A172 (cell line): ENCODE measurements at regions not wholly inside any gene's neighbourhood (a gene's known extent, or its start where the extent isn't known, plus 50 kb on each side); places are given as distances from the start of the nearest gene placed in this dataset.
"Not testable (repeated sequence)": the region's sequence is repeated elsewhere in the genome, so short reads cannot be mapped to it uniquely, and the experiment has no call there.

Experiments used
- DNase-seq: peaks from one replicate; pipeline ENCODE4 v3.0.0-alpha.2; 2015; ENCODE audit warnings: low spot score

DNA sequence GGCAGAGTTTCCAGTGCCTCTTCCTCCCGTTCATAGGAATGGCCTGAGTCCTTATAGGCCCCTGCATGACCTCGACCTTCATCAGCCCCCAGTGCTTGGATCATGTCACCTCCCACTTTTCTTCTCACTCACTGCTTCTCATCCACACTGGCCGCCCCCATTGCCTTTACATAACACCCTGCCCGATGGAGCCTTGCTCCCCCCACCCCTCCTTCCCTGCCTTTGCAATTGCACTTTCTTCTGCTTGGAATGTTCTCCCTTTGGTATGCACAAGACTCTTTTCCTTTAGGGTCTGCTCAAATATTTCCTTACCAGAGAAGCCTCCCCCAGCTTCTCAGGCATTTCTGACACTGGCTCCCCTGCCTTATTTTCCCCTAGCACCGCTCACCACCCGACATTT is 125.2 kb upstream of the KCNJ6 start:
- no peak for DNase-seq

DNA sequence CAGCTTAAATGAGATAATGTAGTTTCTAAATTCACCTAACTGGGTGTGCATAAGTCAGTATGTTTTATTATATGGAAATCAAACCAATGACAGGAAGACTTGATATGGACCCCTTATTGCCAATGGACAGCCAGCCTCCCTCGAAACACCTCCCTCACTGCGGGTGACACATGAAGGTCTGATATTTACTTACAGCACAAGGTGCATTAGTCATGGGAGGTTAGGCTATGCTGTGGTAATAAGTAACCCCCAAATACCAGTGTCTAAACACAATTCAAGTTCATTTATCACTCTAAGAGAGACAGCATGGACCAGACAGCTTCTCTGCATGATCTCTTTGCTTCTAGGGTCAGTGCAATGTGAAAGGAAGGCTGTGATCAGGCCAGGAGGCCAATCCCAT is 126.0 kb upstream of the KCNJ6 start:
- peak; percentile 23 for DNase-seq

DNA sequence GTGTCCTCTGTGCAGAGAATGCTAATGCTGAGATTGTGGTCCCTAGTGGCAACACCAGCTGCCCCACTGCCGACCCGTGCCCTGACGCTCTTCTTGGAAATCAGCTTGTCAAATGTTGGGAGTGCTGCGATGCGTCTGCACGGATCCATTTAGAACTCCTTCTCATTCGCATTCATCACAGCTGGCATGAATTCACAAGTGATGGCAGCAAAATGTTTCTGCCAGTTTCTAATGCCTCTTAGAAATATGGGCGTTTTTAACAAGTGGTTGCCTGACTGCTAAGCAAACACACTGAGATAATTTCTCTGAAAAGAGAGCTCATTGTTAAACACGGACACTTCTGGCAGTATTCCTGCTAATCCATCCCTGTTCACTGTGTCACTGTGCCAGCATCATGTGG is 131.9 kb upstream of the KCNJ6 start:
- DNase-seq, result no peak

DNA sequence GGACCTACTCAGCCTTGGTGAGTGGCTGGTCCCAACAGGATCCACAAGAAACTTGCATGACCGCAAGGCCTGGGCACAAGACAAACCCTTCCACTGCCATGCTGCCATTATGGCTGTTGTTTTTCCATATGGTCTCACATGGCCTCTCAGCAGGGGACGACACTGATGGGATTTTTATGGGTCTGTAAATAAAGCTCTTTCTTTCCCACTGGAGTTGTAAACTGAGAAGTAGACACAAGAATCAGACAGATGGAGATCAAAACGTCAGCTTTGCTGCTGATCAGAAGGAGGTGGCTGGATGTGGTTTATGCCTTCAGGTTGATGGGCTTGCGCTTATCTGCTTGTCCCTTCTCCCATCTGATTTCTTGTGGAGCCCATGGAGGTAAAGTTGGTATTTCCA is 138.1 kb upstream of the KCNJ6 start:
- DNase-seq, result no peak

DNA sequence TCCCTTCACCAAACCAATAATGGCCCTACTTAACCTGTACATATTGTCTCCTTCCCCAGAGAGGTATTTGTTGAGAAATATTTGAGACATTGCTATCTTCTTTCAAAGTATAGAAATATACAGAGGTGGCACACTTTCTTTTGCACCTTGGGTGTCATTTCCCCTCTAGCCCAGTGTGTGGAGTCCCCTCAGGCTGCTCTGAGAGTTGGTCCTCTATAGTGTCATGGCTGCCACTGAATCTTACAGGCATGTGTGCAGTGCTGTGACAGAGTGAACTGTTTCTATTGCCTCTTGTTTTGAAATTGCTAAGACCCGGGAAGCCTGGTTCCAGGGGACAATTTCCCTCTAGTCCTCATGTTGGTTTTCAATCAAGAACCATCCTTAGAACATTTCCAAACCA is 140.2 kb upstream of the KCNJ6 start:
- DNase-seq, result no peak

DNA sequence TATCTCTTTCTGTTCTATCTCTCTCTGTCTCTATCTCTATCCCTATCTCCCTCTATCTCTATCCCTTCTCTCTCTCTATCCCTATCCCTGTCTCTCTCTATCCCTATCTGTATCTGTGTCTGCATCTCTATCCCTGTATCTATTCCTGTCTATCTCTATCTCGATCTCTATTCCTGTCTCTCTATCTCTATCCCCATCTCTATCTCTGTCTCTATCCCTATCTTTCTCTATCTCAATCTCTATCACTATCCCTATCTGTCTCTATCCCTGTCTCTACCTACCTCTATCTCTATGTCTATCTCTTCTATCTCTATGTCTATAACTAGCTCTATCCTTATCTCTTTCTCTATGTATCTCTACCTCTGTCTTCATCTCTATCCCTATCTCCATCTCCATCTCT is 141.4 kb upstream of the KCNJ6 start:
- DNase-seq, result no peak

DNA sequence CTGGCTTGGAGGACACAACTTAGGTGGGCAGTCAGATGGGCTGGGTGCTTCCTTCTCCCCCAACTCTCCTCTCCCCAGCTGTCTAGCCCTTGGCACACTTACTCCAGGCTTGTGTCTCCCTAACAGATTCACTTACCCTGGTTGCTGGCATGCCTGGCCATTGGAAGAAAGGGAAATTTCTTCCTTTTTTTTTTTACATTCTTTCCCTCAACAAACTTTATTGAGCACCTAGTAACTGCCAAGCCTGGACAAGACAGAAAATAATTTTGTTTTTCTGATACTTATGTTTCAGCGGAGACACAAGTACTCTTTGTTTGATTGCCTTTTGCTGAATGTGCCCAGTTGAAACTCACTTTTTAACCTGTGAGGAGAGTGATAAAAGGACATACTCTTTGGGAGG is 144.3 kb upstream of the KCNJ6 start:
- DNase-seq, result no peak

DNA sequence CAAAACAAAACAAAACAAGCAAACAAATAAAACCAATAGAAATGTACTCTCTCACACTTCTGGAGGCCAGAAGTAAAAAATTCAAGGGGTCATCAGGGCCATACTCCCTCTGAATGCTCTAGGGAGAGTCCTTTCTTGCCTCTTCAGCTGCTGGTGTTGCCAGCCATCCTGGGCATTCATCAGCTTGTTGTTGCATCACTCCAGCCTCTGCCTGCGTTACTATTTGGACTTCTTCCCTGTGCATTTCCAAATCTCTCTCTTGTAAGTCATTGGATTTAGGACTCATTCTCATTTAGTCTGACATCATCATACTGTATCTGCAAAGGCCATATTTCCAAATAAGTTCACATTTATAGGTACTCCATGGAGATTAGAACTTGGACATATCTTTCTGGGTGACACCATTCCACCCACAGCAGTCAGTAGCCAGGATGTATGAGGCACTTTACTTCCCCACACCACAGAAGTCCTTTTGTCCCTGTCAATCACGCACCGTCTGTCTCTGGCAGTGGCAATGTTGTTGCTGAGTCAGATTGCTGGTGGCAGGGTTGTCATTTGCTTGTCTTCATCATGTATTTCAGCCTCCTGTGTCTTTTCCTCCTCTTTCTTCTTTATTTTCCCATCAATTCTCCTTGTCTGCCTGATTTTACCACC is 151.0 kb upstream of the KCNJ6 start:
- DNase-seq, result no peak

DNA sequence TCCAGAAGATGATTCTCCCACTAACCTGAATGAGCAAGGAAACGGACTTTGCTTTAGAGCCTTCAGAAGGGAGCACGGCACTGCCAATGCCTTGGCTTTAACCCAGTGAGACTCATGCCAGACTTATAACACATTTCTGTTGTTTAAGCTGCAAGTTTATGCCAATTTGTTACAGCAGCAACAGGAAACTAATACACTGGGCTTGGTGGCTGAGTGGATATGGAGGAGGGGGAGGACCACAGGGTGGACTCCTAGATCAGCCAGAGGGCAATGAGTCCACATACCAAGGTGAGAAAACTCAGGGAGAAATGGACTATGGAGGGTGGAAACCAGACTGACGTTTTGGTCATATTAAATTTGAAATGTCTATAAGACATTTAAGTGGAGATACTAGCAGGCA is 156.2 kb upstream of the KCNJ6 start:
- no peak for DNase-seq

DNA sequence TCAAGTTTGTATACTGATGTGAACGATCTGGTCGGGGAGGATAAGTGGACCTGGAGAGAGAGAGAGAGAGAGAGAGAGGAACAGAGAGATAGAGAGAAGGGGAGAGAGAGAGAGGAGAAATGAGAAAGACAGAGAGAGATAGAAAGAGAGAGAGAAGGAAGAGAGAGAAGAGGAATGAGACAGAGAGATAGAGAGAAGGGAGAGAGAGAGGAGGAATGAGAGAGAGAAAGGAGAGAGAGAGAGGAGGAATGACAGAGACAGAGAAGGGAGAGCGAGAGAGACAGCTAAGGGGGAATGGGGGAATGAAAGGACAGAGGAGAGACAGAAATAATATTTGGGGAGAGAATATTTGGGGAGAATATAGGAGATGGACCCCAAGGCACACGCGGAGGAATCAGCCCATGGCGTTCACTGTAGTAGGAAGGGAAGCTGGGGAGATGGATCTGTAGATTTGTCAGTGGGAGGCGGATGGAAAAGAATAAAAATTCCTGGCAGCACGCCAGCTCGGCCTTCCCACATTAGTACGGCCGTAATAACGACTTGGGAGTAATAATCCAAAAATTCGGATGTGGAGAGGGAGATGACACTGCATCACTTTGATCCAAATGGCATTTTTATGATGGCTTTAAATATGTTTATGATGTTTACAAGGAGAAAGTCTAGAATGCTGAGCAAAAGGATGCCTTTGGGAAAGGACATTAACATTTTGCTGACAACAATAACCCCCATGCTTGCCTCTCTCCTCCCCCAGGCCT is 159.8 kb upstream of the KCNJ6 start:
- DNase-seq, result no peak

DNA sequence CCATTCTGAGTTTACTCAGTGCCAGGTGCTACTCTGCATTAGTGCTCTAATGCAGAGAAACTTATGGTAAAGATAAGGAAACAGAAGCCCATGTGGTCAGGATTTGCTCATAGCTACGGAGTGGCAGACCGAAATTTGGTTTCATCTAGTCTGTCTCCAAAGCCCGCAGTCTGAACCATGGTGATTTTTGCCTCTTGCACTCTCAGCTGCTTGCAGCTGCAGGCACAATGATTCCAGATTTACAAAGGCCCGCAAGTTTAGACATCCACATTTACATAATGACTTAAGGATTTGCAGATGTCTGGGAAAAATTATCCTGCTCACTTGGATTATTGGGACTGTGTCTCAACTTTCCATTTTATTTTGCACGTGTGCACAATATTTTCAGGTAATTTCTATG is 161.3 kb upstream of the KCNJ6 start:
- DNase-seq, result no peak

DNA sequence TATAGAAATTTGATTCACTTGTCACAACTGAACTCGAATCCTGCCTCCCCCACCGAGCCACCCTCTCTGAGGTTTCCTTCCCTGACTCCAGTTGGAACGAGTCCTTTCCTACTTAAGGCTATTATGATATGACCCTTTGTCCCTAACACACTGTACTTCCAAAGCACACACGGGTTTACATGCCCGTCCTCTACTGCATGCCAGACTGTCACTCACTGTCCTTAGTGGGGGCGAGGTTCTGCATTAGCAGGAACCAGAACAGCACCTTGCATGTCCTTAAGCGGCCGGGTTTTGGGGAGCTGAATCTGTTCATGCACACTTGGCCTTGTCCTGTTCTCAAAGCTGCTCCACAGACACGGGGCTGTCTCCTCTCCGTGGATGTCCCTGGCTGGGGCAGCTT is 164.6 kb upstream of the KCNJ6 start:
- no peak for DNase-seq

DNA sequence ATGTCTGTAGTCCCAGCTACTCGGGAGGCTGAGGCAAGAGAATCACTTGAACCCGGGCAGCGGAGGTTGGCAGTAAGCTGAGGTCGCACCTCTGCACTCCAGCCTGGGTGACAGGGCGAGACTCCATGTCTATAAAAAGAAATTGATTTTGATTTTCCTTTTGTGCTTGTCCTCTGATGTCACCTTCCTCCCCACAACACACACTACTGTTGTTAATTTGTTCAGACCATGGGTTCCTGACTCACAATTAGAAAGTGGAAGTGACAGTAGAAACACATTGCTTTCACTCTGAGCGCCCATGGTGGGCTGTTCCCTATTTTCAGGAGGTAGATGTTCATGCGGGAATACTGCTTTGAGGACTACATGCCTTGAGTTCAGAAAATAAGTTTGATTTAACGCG is 165.5 kb upstream of the KCNJ6 start:
- no peak for DNase-seq

DNA sequence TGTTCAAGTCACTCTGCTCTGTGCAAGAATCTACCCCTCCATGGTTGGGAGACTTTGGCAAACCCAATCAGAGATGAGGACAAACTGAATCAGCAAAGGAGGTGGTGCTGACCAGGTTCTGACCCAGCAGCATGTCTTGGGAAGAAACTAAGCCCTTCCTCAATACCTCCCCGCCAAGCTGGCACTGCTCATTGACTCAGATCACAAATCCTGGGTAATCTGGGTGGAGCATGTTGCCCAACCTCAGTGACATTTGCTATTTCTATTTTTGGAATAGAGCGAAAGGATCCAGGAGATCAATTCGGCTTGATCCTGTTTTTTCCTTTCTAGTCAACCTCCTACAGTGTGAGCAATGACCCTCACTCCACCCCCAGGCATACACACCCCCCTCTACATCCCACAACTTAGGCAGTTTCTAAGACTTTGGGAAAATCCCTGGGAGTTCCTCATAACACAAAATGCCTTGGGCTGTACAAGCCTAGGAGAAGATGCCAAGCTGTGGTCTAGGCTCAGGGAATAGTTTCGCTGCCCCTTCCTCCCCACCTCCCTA is 166.8 kb upstream of the KCNJ6 start:
- no peak for DNase-seq

DNA sequence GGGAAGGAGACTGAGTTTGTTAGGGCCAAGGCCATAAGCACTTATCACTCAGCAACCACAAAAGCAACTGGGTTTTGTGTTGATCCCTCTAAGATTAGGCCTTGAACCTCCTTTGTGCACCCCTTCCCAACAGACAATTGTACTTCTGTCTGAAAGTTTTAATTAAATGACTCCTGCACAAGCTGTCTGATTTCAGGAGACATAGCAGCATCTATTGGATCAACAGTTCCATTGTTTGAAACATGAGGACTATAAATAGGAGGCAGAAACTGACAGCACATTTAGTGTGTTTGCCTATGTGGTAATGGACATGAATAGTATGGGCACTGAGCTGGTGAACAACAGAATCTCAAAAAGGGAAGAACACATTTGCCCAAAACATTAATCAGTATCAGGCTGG is 167.3 kb upstream of the KCNJ6 start:
- DNase-seq, result no peak

DNA sequence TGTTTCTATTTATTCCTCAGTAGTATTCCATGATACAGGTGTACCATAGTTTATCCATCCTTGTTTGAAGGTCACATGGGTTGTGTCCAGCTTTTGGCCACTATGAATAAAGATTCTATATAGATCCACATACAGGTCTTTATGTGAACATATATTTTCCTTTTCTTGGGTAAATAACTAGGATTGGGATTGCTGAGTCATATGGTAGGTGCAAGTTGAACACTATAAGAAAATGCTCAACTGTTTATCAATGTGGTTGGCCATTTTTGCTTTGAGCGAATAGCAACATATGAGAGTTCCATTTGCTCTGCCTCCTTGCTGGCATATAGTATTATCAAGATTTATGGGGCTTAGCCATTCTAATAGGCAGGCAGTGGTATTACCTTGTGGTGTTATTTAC is 170.2 kb upstream of the KCNJ15 start:
- no peak for DNase-seq

DNA sequence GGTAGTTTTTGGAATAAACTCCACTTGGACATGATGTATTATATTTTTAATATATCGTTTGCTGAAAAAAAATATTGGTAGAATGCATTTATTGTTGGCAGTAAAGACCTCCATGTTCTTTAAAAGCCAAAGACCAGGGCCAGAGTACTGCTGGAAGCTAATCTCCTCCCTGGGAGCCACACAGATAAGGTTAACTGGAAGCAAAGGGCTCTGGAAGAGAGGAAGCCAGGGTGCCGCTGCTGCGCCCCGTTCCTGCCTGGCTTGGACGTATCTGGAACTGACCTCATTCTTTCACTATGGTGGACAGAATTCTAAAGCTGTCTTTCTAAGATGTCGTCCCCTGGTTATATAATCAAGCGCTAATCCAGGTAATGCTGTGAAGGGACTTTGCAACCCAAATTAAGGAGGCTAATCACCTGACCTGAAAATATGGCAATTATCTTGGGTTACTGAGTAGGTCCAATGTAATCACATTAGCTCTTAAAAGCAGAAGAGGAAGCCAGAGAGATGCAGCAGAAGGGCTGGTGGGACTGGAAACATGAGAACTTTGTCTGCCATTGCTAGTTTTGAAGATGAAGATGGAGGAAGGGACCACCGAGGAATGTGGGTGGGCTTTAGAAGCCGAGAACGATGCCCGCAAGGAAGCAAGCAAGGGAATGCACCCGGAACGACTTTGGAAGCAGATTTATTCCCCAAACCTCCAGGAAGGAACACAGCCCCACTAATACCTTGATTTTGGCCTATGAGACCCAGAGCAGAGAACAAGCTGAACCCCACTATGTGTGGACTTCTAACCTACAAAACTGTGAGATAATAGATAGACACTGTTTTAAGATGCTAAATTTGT is 167.7 kb upstream of the KCNJ15 start:
- no peak for DNase-seq

DNA sequence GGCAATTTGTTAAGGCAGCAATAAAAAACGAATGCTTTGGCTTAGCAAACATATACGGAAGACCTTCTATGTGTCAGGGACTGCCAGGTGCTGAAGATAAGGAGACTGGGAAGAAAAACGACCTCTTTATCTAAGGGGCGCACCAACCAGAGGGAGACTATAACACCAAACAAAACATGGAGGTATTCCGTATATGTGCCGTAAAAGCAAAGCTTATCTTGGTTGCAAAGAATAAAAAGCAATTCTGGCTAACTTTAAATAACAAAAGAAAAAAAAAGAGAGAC is 167.1 kb upstream of the KCNJ15 start:
- no peak for DNase-seq

DNA sequence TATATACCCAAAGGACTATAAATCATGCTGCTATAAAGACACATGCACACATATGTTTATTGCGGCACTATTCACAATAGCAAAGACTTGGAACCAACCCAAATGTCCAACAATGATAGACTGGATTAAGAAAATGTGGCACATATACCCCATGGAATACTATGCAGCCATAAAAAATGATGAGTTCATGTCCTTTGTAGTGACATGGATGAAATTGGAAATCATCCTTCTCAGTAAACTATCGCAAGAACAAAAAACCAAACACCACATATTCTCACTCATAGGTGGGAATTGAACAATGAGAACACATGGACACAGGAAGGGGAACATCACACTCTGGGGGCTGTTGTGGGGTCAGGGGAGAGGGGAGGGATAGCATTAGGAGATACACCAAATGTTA is 165.7 kb upstream of the KCNJ15 start:
- not testable (repeated sequence) for DNase-seq

DNA sequence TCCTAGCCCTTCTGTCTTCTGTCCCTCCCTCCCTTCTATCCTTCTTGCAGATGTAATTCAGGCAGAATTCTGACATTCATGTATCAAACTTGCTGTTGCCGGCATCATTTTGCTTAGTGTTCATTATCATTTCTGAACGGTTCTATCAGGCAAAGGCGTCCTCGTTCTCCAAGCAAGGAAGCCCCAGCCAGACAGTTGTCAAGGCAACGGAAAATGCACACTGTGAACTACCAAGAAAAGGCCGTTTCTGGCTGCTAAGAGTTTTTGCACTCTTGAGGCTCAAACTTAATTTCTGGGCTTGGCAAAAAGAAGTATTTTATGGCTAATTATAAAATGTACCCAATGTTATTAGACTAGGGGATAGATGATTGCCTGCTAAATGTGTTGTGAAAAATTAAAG is 164.7 kb upstream of the KCNJ15 start:
- no peak for DNase-seq

DNA sequence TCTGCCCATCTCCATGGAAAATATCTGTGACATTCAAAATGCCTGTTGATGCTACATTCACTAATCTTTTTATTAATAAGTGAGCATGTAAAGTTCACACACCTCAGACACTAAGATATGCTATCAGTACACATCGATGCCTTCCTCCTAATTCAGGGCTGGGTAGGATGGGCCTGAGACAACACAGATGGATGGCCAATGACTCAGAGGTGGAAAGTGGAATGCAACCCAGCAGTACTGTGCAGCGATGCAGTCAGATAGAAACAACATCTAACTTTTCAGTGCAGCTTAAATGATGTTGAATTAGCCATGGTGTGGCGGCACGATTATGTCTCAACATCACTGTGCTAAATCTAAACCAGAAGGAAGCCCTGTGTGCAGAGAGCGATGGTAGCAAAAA is 161.6 kb upstream of the KCNJ15 start:
- DNase-seq, result peak; percentile 27

DNA sequence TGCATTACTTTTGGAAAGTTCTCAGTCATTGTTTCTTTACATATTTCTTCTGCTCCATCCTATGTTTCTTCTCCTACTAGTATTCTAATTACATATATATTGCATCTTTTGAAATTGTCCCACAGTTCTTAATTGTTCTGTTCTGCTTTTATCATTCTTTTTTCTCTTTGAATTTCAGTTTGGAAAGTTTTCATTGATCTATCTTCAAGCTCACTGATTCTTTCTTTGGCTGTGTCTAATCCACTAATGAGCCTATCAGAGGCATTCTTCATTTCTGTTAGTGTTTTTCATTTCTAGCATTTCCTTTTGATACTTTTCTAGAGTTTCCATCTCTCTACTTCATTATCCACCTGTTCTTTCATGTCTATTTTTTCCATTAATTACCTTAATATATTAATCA is 159.0 kb upstream of the KCNJ15 start:
- DNase-seq, result no peak

DNA sequence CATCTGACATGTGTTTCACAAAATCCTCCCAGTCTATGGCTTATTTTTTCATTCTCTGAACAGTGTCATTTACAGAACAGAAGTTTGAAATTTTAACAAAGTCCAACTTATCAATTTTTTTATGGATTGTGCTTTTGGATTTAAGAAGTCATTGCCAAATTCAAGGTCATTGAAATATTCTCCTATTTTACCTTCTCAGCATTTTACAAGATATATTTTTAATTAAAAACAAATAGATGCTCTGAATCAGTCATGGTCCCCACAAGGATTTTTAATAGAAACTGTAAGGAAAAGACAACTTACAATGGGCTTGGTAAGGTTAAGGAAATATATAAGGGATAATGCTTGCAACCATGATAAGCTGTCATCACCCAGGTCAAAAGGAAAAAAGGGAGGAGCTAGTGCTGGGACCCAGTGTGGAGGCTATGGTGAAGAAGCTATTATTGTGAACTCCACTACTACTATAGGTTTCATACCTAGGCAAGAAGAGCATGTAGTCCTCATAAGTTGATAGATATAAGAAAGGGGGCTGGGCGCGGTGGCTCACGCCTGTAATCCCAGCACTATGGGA is 144.5 kb upstream of the KCNJ15 start:
- DNase-seq, result no peak
